Astrocyte of the hippocampus (primary cell): ENCODE measurements at regions not wholly inside any gene's neighbourhood (a gene's known extent, or its start where the extent isn't known, plus 50 kb on each side); places are given as distances from the start of the nearest gene placed in this dataset.
"Not testable (repeated sequence)": the region's sequence is repeated elsewhere in the genome, so short reads cannot be mapped to it uniquely, and the experiment has no call there.

Source experiments
- DNase-seq: peaks from one replicate; pipeline ENCODE4 v3.0.0; 2011; ENCODE audit warnings: low read depth, low spot score

GRCh38 chr4:155592179-155592937 is 74.3 kb upstream of the GUCY1A1 start:
- no peak for DNase-seq

GRCh38 chr4:155591738-155592143 is 74.9 kb upstream of the GUCY1A1 start:
- no peak for DNase-seq

DNA sequence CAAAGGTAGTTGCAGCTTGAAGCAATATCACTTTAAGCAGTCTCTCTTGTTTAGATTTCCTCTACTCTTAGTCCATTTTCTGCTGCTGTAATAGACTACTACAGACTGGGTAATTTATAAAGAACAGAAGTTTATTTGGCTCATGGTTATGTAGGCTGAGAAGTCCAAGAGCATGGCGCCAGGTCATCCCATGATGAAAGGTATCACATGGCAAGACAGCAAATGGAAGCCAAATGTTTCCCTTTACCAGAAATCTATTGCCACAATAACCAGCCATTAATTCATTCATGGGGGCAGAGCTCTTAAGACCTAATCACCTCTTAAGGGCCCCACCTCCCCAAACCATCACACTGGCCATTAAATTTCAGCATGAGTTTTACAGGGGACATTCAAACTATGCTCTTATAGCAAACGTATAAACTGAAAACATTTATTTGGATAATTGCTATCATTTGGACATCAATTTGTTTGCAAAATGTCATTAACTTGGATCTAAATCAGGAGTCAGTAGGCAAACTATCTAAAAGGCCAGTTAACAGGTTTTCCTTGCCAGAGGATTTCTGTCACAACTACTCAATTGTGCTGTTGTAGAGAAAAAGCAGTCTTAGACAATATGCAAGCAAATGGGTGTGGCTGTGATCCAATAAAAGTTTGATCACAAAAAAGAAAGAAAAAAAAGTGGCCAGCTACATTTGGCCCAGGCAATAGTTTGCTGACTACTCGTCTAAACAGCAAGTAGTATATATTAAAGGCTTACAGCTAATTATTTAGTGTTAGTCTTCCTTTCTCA is 75.7 kb upstream of the GUCY1A1 start:
- no peak for DNase-seq

DNA sequence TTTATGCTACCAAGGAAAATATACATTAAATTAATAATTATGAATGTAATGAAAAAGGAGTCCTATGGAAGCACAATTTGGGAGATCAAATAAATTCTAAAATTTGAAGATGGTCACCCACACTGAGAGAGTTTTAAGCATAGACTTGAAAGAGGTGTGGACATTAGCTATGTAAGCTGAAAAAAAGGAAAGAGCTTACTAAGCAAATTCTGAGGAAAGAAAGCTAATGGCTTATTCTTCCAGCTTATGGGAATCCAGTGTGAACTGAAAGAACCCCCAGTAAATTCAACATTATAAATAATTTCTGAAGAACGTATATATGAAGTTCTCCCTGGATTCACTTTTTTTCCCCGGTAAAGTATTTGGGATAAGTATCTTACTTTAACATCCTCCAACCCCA is 78.2 kb upstream of the GUCY1A1 start:
- no peak for DNase-seq

DNA sequence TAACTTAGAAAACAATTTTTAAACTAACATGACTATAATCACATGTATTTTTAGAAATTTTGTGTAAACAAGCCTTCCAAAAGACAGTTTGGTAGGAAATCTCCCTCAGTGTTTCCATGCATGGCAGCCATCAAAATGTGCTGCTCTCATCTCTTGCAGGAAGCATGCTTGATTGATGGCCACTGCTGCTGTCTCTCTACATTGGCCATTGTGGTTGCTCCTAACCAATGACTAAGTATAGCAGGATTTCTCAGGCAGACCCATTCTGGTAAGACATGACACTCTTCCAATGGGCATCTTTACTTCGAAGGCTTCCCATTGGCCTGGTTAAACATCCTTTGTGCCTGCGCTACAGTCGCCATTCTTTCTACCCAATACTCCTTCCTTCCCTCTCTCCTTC is 78.9 kb upstream of the GUCY1A1 start:
- no peak for DNase-seq

DNA sequence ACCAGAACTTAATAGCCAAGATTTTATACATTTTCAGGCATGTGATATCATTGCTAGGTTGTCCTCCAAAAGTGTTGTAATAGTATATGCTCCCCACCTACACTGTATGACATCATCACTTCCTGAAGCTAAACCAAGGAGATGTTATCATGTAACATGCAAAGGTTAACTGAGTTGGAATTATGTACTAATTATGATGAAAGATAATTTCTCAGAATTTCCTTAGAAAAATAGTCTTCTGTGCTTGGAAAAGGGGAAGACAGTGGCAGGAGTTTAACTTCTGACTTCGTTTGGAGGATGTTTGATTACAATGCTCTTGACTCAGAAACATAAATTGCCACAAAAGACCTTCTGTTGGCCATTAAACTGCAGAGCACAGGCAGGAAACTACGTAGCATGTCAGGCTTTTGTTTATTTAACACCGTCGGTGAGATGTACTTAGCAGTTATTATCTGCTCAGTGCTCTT is 83.6 kb upstream of the GUCY1A1 start:
- DNase-seq = no peak

DNA sequence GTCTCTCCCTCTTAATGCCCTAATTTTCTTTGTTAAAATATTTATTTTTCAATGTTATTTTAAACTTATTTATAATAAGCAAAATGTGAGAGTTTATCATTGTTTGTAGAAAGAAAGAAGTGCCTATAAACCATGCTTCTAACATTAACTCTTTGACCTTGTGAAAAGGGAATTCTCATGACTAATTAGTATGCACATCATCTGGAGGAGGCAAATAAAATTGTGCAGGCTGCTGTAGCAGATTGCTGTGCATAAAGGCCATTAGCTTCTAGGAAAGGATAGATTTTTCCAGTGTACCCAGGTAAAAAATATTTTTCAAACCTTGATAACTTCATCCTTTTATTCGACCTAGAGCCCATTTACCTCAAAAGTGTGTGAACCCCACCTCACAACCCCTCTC is 84.6 kb upstream of the GUCY1A1 start:
- DNase-seq = no peak

DNA sequence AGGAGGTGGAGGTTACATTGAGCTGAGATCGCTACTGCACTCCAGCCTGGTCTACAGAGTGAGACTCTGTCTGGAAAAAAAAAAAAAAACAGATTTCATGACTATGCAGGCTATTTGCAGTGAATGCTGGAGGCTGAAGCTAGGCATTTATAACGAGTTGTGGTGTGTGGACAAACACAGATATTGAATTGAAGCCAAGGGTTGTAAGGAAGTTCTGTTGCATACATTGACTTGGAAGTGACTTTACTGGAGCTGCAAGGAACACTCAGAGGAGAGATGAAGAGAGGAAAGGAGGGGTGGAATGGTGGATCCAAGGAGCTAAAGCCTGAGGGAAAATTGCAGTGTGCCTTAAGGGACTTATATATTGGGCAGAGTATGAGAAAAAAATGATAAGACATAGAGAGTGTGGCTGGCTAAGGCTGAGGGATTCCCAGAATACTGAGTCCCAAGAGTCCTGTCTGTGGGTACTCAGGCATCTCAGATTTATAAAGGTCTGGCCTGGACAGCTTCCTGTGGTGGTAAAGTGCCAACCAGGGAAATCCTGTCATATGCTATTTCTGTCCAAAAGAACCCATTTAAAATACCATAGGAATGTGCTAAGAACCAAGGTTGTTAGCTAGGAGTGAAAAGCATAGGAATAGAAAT is 87.8 kb upstream of the GUCY1A1 start:
- DNase-seq = peak; percentile 69

GRCh38 chr4:155578219-155578618 is 88.4 kb upstream of the GUCY1A1 start:
- no peak for DNase-seq

DNA sequence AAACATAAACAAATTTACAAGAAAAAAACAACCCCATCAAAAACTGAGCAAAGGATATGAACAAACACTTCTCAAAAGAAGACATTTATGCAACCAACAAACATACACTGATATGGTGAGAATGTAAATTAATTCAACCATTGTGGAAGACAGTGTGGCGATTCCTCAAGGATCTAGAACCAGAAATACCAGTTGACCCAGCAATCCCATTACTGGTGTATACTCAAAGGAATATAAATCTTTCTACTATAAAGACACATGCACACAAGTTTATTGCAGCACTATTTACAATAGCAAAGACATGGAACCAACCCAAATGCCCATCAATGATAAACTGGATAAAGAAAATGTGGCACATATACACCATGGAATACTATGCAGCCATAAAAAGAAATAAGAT is 92.3 kb upstream of the GUCY1A1 start:
- not testable (repeated sequence) for DNase-seq

GRCh38 chr4:155573126-155573525 is 93.5 kb upstream of the GUCY1A1 start:
- DNase-seq = no peak

GRCh38 chr4:155572106-155572703 is 94.4 kb upstream of the GUCY1A1 start:
- no peak for DNase-seq

GRCh38 chr4:155571184-155571944 is 95.3 kb upstream of the GUCY1A1 start:
- no peak for DNase-seq

- DNase-seq = no peak
These were observed 96.0 kb upstream of the GUCY1A1 start for GRCh38 chr4:155570661-155571060.

- peak; percentile 24 for DNase-seq
These were observed 96.6 kb upstream of the GUCY1A1 start for GRCh38 chr4:155569960-155570515.

DNA sequence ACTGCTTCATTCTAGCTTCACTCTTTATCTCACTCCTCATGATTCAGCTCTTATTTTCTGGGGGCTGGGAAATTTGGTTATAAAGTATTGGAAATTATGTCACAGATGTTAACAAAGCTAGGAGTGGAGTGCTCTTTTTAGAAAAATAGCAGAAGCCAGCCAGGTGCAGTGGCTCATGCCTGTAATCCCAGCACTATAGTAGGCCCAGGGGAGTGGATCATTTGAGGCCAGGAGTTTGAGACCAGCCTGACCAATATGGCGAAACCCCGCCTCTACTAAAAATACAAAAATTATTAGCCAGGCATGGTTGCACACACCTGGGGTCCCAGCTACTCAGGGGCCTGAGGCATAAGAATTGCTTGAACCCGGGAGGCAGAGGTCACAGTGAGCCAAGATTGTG is 97.2 kb upstream of the GUCY1A1 start:
- no peak for DNase-seq

- DNase-seq = peak; percentile 23
These were observed 97.9 kb upstream of the GUCY1A1 start for GRCh38 chr4:155568641-155569220.

DNA sequence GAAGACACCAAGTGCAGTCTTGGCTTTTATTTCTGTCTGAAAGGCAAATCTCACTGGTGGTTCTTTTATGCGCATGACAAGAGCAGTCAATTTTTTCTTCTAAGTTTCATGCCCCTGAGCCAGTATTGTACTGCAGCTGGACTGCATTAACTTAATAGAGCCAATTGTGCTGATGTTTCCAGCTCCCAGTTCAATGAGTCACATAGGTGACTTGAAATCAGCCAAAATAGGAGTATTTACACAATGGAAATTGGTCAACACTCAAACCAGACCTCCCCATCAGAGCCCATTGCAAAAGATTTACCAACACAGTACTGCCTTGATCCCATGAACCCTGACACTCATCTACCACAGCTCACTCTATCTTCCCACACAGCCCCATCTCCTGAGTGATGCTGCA is 100.3 kb upstream of the GUCY1A1 start:
- DNase-seq = no peak

GRCh38 chr4:155565776-155566175 is 100.9 kb upstream of the GUCY1A1 start:
- DNase-seq = no peak

DNA sequence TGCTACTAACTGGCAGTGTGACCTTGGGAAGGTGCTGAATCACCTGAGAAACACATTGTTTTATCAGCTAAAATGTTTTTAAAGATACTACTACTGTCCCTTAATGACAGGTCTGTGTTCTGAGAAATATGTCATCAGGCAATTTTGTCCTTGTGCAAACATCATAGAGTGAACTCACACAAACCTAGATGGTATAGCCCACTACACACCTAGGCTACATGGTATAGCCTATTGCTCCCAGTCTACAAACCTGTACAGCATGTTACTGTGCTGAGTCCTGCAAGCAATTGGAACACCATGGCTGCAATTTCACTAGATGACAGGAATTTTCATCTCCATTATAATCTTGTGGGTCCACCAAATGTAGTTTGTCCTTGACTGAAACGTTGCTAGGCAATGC is 101.3 kb upstream of the GUCY1A1 start:
- no peak for DNase-seq

DNA sequence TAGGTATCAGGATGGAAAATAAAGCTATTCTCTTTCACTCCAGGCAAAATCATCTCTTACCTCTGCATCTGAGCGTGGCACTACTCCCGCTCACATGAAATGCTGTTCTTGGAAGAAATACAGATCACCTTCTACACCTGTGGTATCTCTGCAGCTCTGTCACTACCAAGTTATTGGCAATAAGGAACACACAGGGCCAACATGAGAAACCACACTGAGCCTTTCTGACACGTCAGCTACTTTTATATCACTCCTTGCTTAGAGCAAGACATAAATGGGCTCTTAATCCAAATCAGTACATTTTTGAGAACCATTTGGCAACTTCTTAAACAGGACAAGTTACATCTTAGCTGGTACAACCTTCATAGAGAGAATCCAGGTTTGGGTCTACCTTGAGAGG is 101.8 kb upstream of the GUCY1A1 start:
- no peak for DNase-seq
